Endothelial cell of umbilical vein (primary cell): ENCODE measurements at regions not wholly inside any gene's neighbourhood (a gene's known extent, or its start where the extent isn't known, plus 50 kb on each side); places are given as distances from the start of the nearest gene placed in this dataset.

Experiments used
- BruUV-seq: library from RNA; stranded (reverse); fragments of 400-500 nt; replicated peaks from 2 replicates; lab custom pipeline; 2021; lab: Mats Ljungman, UMichigan
- CTCF ChIA-PET: fragments of 300-600, 350-600 bp; sonication (Branson Sonifier 250); formaldehyde crosslinking; loops from one replicate; lab custom pipeline; 2021; ENCODE audit warnings: antibody characterized with exemption, inconsistent platforms; lab: Charles Lee
- POLR2A ChIA-PET: fragments of 300-600, 350-600 bp; sonication (Branson Sonifier 250); formaldehyde crosslinking; loops from one replicate; lab custom pipeline; 2021; ENCODE audit warnings: antibody characterized with exemption, inconsistent platforms; lab: Charles Lee
- DNase-seq: peaks from one replicate; pipeline ENCODE4 v3.0.0-alpha.2; 2011; ENCODE audit warnings: low read depth, low spot score
- FAIRE-seq: peaks from 2 replicates; lab custom pipeline; 2011; peaks lifted over from hg19 to GRCh38; lab: Jason Lieb, UNC
- H2AFZ ChIP-seq: 2 replicates; pipeline ENCODE4 v1.6.0; 2012; ENCODE audit warnings: low read depth, low read length, control low read depth, inconsistent platforms
- H3K27ac ChIP-seq: 2 replicates; pipeline ENCODE4 v1.5.1; 2011; ENCODE audit warnings: low read depth, mild to moderate bottlenecking, control low read depth, low read length, moderate library complexity; ENCODE audit not compliant: insufficient read depth
- H3K27me3 ChIP-seq, 2 experiments: 2 replicates each; pipeline versions ENCODE4 v1.6.0 to v1.6.1; 2011; ENCODE audit warnings: low read length in 2 of 2, mixed read lengths in 1 of 2; ENCODE audit not compliant: control insufficient read depth in 2 of 2, insufficient read depth in 2 of 2
- H3K36me3 ChIP-seq, 2 experiments: 2 replicates in 1 of 2; 3 replicates in 1 of 2; pipeline ENCODE4 v1.5.1; 2011; ENCODE audit warnings: low read length in 2 of 2, mild to moderate bottlenecking in 1 of 2, moderate library complexity in 1 of 2; ENCODE audit not compliant: control insufficient read depth in 2 of 2, insufficient read depth in 2 of 2; ENCODE audit errors: extremely low read depth in 1 of 2
- H3K4me1 ChIP-seq: 3 replicates; pipeline ENCODE4 v1.5.1; 2011; ENCODE audit warnings: mild to moderate bottlenecking, low read length; ENCODE audit not compliant: control insufficient read depth, insufficient read depth; ENCODE audit errors: extremely low read depth
- H3K4me2 ChIP-seq: 2 replicates; pipeline ENCODE4 v1.6.1; 2011; ENCODE audit warnings: low read length, control low read depth, mixed read lengths; ENCODE audit not compliant: insufficient read depth
- H3K4me3 ChIP-seq, 3 experiments: fragments of 200-600 bp in 1 of 3; sonication (generic), shearing (Covaris generic) in 1 of 3; replicated peaks in 1 of 3; 2 replicates each; pipeline ENCODE4 v1.5.1; 2011 to 2016; ENCODE audit warnings: control low read depth in 3 of 3, low read length in 3 of 3, mild to moderate bottlenecking in 2 of 3, inconsistent platforms in 1 of 3, low read depth in 1 of 3, moderate library complexity in 1 of 3; ENCODE audit not compliant: insufficient read depth in 1 of 3
- H3K79me2 ChIP-seq: 2 replicates; pipeline ENCODE4 v1.6.0; 2012; ENCODE audit warnings: low read length, inconsistent platforms; ENCODE audit not compliant: control insufficient read depth, insufficient read depth
- H3K9ac ChIP-seq: replicated peaks from 2 replicates; pipeline ENCODE3; 2011; ENCODE audit warnings: low read length, control low read depth; ENCODE audit not compliant: insufficient read depth; ENCODE audit errors: extremely low read depth
- H3K9me1 ChIP-seq: replicated peaks from 3 replicates; pipeline ENCODE4 v1.6.0; 2011; ENCODE audit warnings: mild to moderate bottlenecking, low read length; ENCODE audit not compliant: control insufficient read depth, insufficient read depth; ENCODE audit errors: extremely low read depth
- H3K9me3 ChIP-seq: replicated peaks from 2 replicates; pipeline ENCODE4 v1.5.1; 2012; ENCODE audit warnings: low read length, inconsistent platforms; ENCODE audit not compliant: control insufficient read depth, insufficient read depth
- H4K20me1 ChIP-seq: replicated peaks from 2 replicates; pipeline ENCODE3; 2011; ENCODE audit warnings: mild to moderate bottlenecking, low read length; ENCODE audit not compliant: control insufficient read depth, insufficient read depth; ENCODE audit errors: extremely low read depth
- CTCF ChIP-seq, 2 donors: IDR thresholded peaks; 1 replicate in 1 of 2; 2 replicates in 1 of 2; pipeline ENCODE4 v1.5.1; 2011; ENCODE audit warnings: low read length in 2 of 2, mild to moderate bottlenecking in 2 of 2, moderate library complexity in 2 of 2, control low read depth in 1 of 2, inconsistent platforms in 1 of 2, low read depth in 1 of 2; ENCODE audit not compliant: insufficient read depth in 1 of 2; ENCODE audit errors: extremely low read depth in 1 of 2
- EZH2 ChIP-seq: IDR thresholded peaks from 2 replicates; pipeline ENCODE4 v1.6.1; 2012; ENCODE audit warnings: borderline replicate concordance, low read depth, mild to moderate bottlenecking, moderate library complexity, low read length, inconsistent platforms; ENCODE audit not compliant: severe bottlenecking
- FOS ChIP-seq: IDR thresholded peaks from 2 replicates; pipeline ENCODE4 v1.6.1; 2011; ENCODE audit warnings: mild to moderate bottlenecking, low read length, moderate library complexity, borderline replicate concordance; ENCODE audit not compliant: insufficient read depth
- GATA2 ChIP-seq: IDR thresholded peaks from 2 replicates; pipeline ENCODE4 v1.7.0; 2011; ENCODE audit warnings: low read depth, mild to moderate bottlenecking, moderate library complexity, mixed read lengths, low read length; ENCODE audit not compliant: insufficient read length, insufficient read depth
- JUN ChIP-seq: IDR thresholded peaks from 2 replicates; pipeline ENCODE4 v1.6.1; 2011; ENCODE audit warnings: borderline replicate concordance, low read depth; ENCODE audit not compliant: insufficient read length, insufficient read depth
- MAX ChIP-seq: IDR thresholded peaks from 2 replicates; pipeline ENCODE4 v1.6.1; 2011; ENCODE audit not compliant: insufficient read depth, insufficient read length
- MYC ChIP-seq: IDR thresholded peaks from one replicate; pipeline ENCODE4 v1.6.1; 2011; ENCODE audit warnings: mild to moderate bottlenecking, low read depth, low read length
- POLR2A ChIP-seq: IDR thresholded peaks from 2 replicates; pipeline ENCODE4 v1.6.1; 2012; ENCODE audit warnings: low read depth, mild to moderate bottlenecking, control low read depth, low read length
- POLR2AphosphoS5 ChIP-seq: IDR thresholded peaks from 2 replicates; pipeline ENCODE4 v1.6.1; 2012; ENCODE audit warnings: low read depth, mild to moderate bottlenecking, control low read depth, low read length, moderate library complexity; ENCODE audit not compliant: insufficient read depth
- dilution Hi-C: fragments of 300-500 bp; cut with MboI; formaldehyde crosslinking; loops from one replicate; pipeline ENCODE4 v1.15.0; 2019; ENCODE audit warnings: low sequenced_read_pairs; ENCODE audit not compliant: extremely low pct_ligation_motif_present
- intact Hi-C: fragments of 100-400 bp; cut with micrococcal nuclease; formaldehyde crosslinking; loops from one replicate; pipeline ENCODE4 v1.10.0; 2022

- DNase-seq (no peak), FAIRE-seq (no peak)
- Histone ChIP-seq H4K20me1 (no peaks in the 10 kb centered on the region), H3K79me2 (no peaks in the 10 kb centered on the region), H3K36me3 (no peaks in the 10 kb centered on the region), H3K9me1 (no peaks in the 10 kb centered on the region), H3K9me3 (no peaks in the 10 kb centered on the region), H2AFZ (no peak overlapping the region), H3K4me3 (no peak overlapping the region), H3K27me3 (peaks cover 4 to 15% of the 10 kb centered on the region in 2 experiments), H3K27ac (no peak overlapping the region), H3K4me2 (no peak overlapping the region), H3K4me1 (peaks cover 19% of the 10 kb centered on the region), H3K9ac (no peak overlapping the region)
- no TSS peak for BruUV-seq
- no peak for TF ChIP-seq POLR2A
- TF ChIP-seq POLR2AphosphoS5, result no peak
- ChIA-PET CTCF (interaction anchor here (1.5 kb wide), 1 partner anchor 853 kb away, joined by 3 read pairs; no protein-coding TSS in a partner anchor), POLR2A (no interaction called here)
- intact Hi-C loops, result loop anchor here (10.0 kb wide), 1 partner anchor 159 kb away; no protein-coding TSS in a partner anchor
- dilution Hi-C loops, result no loop called here
These were observed 164.4 kb downstream of the DDX1 start for GRCh38 chr2:15756011-15756550.

GRCh38 chr2:15756882-15757819 lies 165.5 kb downstream of the DDX1 start:
- FAIRE-seq, result no peak
- H3K9me1 ChIP-seq, result no peaks in the 10 kb centered on the region
- no peak overlapping the region for H3K27ac ChIP-seq
- no peak for TF ChIP-seq MAX
- no peak for TF ChIP-seq POLR2A
- no peak for TF ChIP-seq FOS
- TF ChIP-seq JUN, result no peak
- TF ChIP-seq POLR2AphosphoS5, result no peak
- no peak for TF ChIP-seq CTCF (IDR thresholded peaks at IDR 0.05; ENCODE audit: extremely low read depth in 1 of 2, insufficient read depth in 1 of 2, low read depth in 1 of 2, low read length in 2 of 2)
- no peak for TF ChIP-seq EZH2
- TF ChIP-seq GATA2, result no peak
- TF ChIP-seq MYC, result no peak
- no peak overlapping the region for H3K4me2 ChIP-seq
- peaks cover 4 to 15% of the 10 kb centered on the region in 2 experiments for H3K27me3 ChIP-seq
- no TSS peak for BruUV-seq
- no peak overlapping the region for H2AFZ ChIP-seq
- DNase-seq, result no peak
- H3K79me2 ChIP-seq, result no peaks in the 10 kb centered on the region
- no peak overlapping the region for H3K4me3 ChIP-seq
- H3K9me3 ChIP-seq, result no peaks in the 10 kb centered on the region
- no peak overlapping the region for H3K9ac ChIP-seq
- dilution Hi-C loops (no loop called here), intact Hi-C loops (loop anchor here (10.0 kb wide), 1 partner anchor 158 kb away; no protein-coding TSS in a partner anchor)
- H4K20me1 ChIP-seq, result no peaks in the 10 kb centered on the region
- H3K4me1 ChIP-seq, result peaks cover 21% of the 10 kb centered on the region
- POLR2A ChIA-PET, result no interaction called here
- CTCF ChIA-PET, result no interaction called here
- no peaks in the 10 kb centered on the region for H3K36me3 ChIP-seq
